ENCODE measurements at regions not wholly inside any gene's neighbourhood (a gene's known extent, or its start where the extent isn't known, plus 50 kb on each side); places are given as distances from the start of the nearest gene placed in this dataset.

- Mint-ChIP-seq H3K4me1 (no peaks in the 10 kb centered on the region), H3K27ac (no peak overlapping the region), H3K4me3 (no peak overlapping the region), H3K9me3 (ENCODE audit: low read depth) (peaks cover 6% of the 10 kb centered on the region), H3K36me3 (no peaks in the 10 kb centered on the region), H3K27me3 (no peaks in the 10 kb centered on the region)
- DNase-seq: no peak
- no peak for ATAC-seq
- CTCF ChIA-PET: no interaction called here
Observed at GRCh38 chr16:51507286-51507685, 356.2 kb upstream of the SALL1 start.

GRCh38 chr16:51500306-51500705 lies 349.2 kb upstream of the SALL1 start:
- H3K4me1 Mint-ChIP-seq: no peaks in the 10 kb centered on the region
- no peak for ATAC-seq
- CTCF ChIA-PET: interaction anchor here (0.8 kb wide), 1 partner anchor 9 kb away, joined by 3 read pairs; no protein-coding TSS in a partner anchor
- H3K27me3 Mint-ChIP-seq: no peaks in the 10 kb centered on the region
- no peak overlapping the region for H3K27ac Mint-ChIP-seq
- H3K9me3 Mint-ChIP-seq (ENCODE audit: low read depth): peaks cover 2% of the 10 kb centered on the region
- no peak overlapping the region for H3K4me3 Mint-ChIP-seq
- DNase-seq: no peak
- H3K36me3 Mint-ChIP-seq: no peaks in the 10 kb centered on the region

- DNase-seq (no peak), ATAC-seq (no peak)
- peaks cover 2% of the 10 kb centered on the region for H3K9me3 Mint-ChIP-seq (ENCODE audit: low read depth)
- no peak overlapping the region for H3K27ac Mint-ChIP-seq
- CTCF ChIA-PET: no interaction called here
- H3K36me3 Mint-ChIP-seq: no peaks in the 10 kb centered on the region
- H3K27me3 Mint-ChIP-seq: no peaks in the 10 kb centered on the region
- no peak overlapping the region for H3K4me3 Mint-ChIP-seq
- H3K4me1 Mint-ChIP-seq: no peaks in the 10 kb centered on the region
Observed at GRCh38 chr16:51497541-51498211, 346.6 kb upstream of the SALL1 start.

GRCh38 chr16:51490866-51491265 lies 339.8 kb upstream of the SALL1 start:
- CTCF ChIA-PET: interaction anchor here (0.7 kb wide), 1 partner anchor 9 kb away, joined by 3 read pairs; no protein-coding TSS in a partner anchor
- DNase-seq (no peak), ATAC-seq (no peak)
- no peak overlapping the region for H3K4me3 Mint-ChIP-seq
- no peaks in the 10 kb centered on the region for H3K27me3 Mint-ChIP-seq
- no peaks in the 10 kb centered on the region for H3K36me3 Mint-ChIP-seq
- H3K27ac Mint-ChIP-seq: no peak overlapping the region
- H3K4me1 Mint-ChIP-seq: no peaks in the 10 kb centered on the region
- H3K9me3 Mint-ChIP-seq (ENCODE audit: low read depth): no peaks in the 10 kb centered on the region

GRCh38 chr16:51487880-51488279 lies 336.8 kb upstream of the SALL1 start:
- Mint-ChIP-seq H3K4me3 (no peak overlapping the region), H3K36me3 (no peaks in the 10 kb centered on the region), H3K27ac (no peak overlapping the region), H3K4me1 (no peaks in the 10 kb centered on the region), H3K27me3 (no peaks in the 10 kb centered on the region), H3K9me3 (ENCODE audit: low read depth) (no peaks in the 10 kb centered on the region)
- CTCF ChIA-PET: no interaction called here
- DNase-seq (no peak), ATAC-seq (no peak)

- Mint-ChIP-seq H3K4me3 (no peak overlapping the region), H3K27ac (no peak overlapping the region), H3K27me3 (no peaks in the 10 kb centered on the region), H3K36me3 (no peaks in the 10 kb centered on the region), H3K9me3 (ENCODE audit: low read depth) (peaks cover 7% of the 10 kb centered on the region), H3K4me1 (no peaks in the 10 kb centered on the region)
- DNase-seq (no peak), ATAC-seq (no peak)
- CTCF ChIA-PET: no interaction called here
Observed at GRCh38 chr16:51474414-51475091, 323.5 kb upstream of the SALL1 start.

- CTCF ChIA-PET: no interaction called here
- H3K9me3 Mint-ChIP-seq (ENCODE audit: low read depth): peaks cover 6% of the 10 kb centered on the region
Observed at GRCh38 chr16:51473091-51473490, 322.0 kb upstream of the SALL1 start.

GRCh38 chr16:51470492-51470891 lies 319.4 kb upstream of the SALL1 start:
- no peaks in the 10 kb centered on the region for H3K27me3 Mint-ChIP-seq
- peaks cover 5% of the 10 kb centered on the region for H3K9me3 Mint-ChIP-seq (ENCODE audit: low read depth)
- DNase-seq: no peak
- H3K4me3 Mint-ChIP-seq: no peak overlapping the region
- CTCF ChIA-PET: no interaction called here
- H3K27ac Mint-ChIP-seq: no peak overlapping the region
- no peaks in the 10 kb centered on the region for H3K36me3 Mint-ChIP-seq
- ATAC-seq: no peak
- no peaks in the 10 kb centered on the region for H3K4me1 Mint-ChIP-seq

More at GRCh38 chr16:51473091-51473490, 322.0 kb upstream of the SALL1 start:
- Mint-ChIP-seq H3K4me3 (no peak overlapping the region), H3K27me3 (no peaks in the 10 kb centered on the region), H3K27ac (no peak overlapping the region), H3K36me3 (no peaks in the 10 kb centered on the region), H3K4me1 (no peaks in the 10 kb centered on the region)
- DNase-seq: no peak
- no peak for ATAC-seq

- peaks cover 12% of the 10 kb centered on the region for H3K9me3 Mint-ChIP-seq (ENCODE audit: low read depth)
- H3K4me3 Mint-ChIP-seq: no peak overlapping the region
Observed at GRCh38 chr16:51464996-51465395, 313.9 kb upstream of the SALL1 start.

GRCh38 chr16:51461255-51461654 lies 310.2 kb upstream of the SALL1 start:
- CTCF ChIA-PET: no interaction called here
- DNase-seq (no peak), ATAC-seq (no peak)
- Mint-ChIP-seq H3K4me3 (no peak overlapping the region), H3K36me3 (peaks cover 1% of the 10 kb centered on the region), H3K27me3 (no peaks in the 10 kb centered on the region), H3K27ac (no peak overlapping the region), H3K4me1 (no peaks in the 10 kb centered on the region), H3K9me3 (ENCODE audit: low read depth) (peaks cover 11% of the 10 kb centered on the region)

More at GRCh38 chr16:51464996-51465395, 313.9 kb upstream of the SALL1 start:
- CTCF ChIA-PET: no interaction called here
- Mint-ChIP-seq H3K36me3 (peaks cover 1% of the 10 kb centered on the region), H3K27me3 (no peaks in the 10 kb centered on the region), H3K4me1 (no peaks in the 10 kb centered on the region), H3K27ac (no peak overlapping the region)
- DNase-seq (no peak), ATAC-seq (no peak)

GRCh38 chr16:51458356-51459140 lies 307.5 kb upstream of the SALL1 start:
- no peak for ATAC-seq
- Mint-ChIP-seq H3K9me3 (ENCODE audit: low read depth) (peaks cover 12% of the 10 kb centered on the region), H3K27ac (no peak overlapping the region), H3K36me3 (no peaks in the 10 kb centered on the region), H3K27me3 (no peaks in the 10 kb centered on the region), H3K4me3 (no peak overlapping the region), H3K4me1 (no peaks in the 10 kb centered on the region)
- no peak for DNase-seq
- CTCF ChIA-PET: no interaction called here

- Mint-ChIP-seq H3K4me1 (no peaks in the 10 kb centered on the region), H3K36me3 (no peaks in the 10 kb centered on the region), H3K27ac (no peak overlapping the region), H3K9me3 (ENCODE audit: low read depth) (peaks cover 9% of the 10 kb centered on the region), H3K4me3 (no peak overlapping the region), H3K27me3 (no peaks in the 10 kb centered on the region)
- CTCF ChIA-PET: no interaction called here
- DNase-seq (no peak), ATAC-seq (no peak)
Observed at GRCh38 chr16:51457775-51458174, 306.7 kb upstream of the SALL1 start.

- Mint-ChIP-seq H3K4me3 (no peak overlapping the region), H3K27ac (no peak overlapping the region), H3K9me3 (ENCODE audit: low read depth) (peaks cover 6% of the 10 kb centered on the region), H3K4me1 (no peaks in the 10 kb centered on the region), H3K27me3 (no peaks in the 10 kb centered on the region), H3K36me3 (no peaks in the 10 kb centered on the region)
- no peak for ATAC-seq
- DNase-seq: no peak
- CTCF ChIA-PET: no interaction called here
Observed at GRCh38 chr16:51455398-51455797, 304.3 kb upstream of the SALL1 start.

GRCh38 chr16:51453251-51453650 lies 302.2 kb upstream of the SALL1 start:
- Mint-ChIP-seq H3K4me3 (no peak overlapping the region), H3K27me3 (no peaks in the 10 kb centered on the region), H3K27ac (no peak overlapping the region), H3K36me3 (no peaks in the 10 kb centered on the region), H3K4me1 (no peaks in the 10 kb centered on the region), H3K9me3 (ENCODE audit: low read depth) (peaks cover 6% of the 10 kb centered on the region)
- ATAC-seq: no peak
- DNase-seq: no peak
- CTCF ChIA-PET: no interaction called here

All from activated CD8-positive, alpha-beta memory T cell treated with anti-CD3 and anti-CD28 coated beads, Interleukin-2, amount 10 ng/mL, durations not matched to agents 7 days and 5 days (primary cell).